ENCODE measurements at regions not wholly inside any gene's neighbourhood (a gene's known extent, or its start where the extent isn't known, plus 50 kb on each side); places are given as distances from the start of the nearest gene placed in this dataset.

DNA sequence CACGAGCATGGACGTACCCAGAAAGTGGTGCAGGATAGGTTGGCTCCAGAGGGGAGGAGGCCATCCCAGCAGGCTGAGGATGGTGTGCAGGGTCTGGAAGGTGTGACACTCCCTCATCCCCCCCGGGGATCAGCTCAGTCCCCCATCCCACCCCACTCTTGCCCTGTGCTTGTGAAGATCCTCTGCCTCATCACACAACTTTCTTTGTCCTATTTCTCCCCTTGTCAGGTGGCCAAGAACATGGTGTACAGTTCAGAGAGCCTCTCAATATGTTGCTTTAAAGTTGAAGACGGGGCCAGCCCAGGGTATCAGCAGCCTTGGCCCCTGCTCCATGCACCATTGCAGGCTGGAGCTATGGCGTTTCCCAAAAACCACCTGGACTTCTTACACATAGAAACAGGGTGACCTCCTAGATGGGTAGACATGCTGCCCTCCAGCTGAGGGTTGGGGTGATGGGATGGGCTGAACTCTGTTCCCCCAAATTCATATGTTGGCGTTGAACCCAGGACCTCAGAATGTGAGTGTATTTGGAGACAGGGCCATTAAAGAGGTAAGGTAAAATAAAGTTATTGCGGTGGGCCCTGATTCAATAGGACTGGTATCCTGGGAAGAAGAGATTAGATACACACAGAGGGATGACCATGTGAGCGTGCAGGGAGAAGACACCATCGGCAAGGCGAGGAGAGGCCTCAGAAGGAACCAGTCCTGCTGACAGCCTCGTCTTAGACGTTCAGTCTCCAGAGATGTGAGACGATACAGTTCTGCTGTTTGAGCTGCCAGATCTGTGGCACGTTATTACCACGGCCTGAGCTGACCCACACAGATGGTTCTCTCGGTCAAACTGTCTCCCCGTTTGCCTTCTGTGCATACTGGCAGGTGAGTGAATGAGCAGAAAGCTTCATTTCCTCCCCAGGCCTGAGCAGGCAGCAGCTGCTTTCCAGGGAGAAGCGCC lies 272.5 kb downstream of the GADD45G start:
- Histone ChIP-seq H3K4me3 (no peak overlapping the region), H3K4me1 (peaks cover 16 to 69% (median 59%) of the 10 kb centered on the region in 9 donors), H3K27me3 (no peaks in the 10 kb centered on the region), H3K36me3 (no peaks in the 10 kb centered on the region), H3K9me3 (no peaks in the 10 kb centered on the region), H3K27ac (peak overlapping the region in 9 of 10 donors; percentile 59 to 89 (median 81))
- ATAC-seq (no peak), DNase-seq (no peak)
- TF ChIP-seq, protein P1, sequence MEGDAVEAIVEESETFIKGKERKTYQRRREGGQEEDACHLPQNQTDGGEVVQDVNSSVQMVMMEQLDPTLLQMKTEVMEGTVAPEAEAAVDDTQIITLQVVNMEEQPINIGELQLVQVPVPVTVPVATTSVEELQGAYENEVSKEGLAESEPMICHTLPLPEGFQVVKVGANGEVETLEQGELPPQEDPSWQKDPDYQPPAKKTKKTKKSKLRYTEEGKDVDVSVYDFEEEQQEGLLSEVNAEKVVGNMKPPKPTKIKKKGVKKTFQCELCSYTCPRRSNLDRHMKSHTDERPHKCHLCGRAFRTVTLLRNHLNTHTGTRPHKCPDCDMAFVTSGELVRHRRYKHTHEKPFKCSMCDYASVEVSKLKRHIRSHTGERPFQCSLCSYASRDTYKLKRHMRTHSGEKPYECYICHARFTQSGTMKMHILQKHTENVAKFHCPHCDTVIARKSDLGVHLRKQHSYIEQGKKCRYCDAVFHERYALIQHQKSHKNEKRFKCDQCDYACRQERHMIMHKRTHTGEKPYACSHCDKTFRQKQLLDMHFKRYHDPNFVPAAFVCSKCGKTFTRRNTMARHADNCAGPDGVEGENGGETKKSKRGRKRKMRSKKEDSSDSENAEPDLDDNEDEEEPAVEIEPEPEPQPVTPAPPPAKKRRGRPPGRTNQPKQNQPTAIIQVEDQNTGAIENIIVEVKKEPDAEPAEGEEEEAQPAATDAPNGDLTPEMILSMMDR (IDR thresholded peaks at IDR 0.05), result no peak
- intact Hi-C loops (cut with DNase I), result loop anchor here in 4 of 10 donors (2.0 to 10.0 kb wide), 8 partner anchors 120 to 275 kb away; partner anchors contain the start of gene GADD45G (in 2 of the 4)
- WGBS, 2 donors, result 60 to 67% methylated on average over 18 of the region's 18 CpGs

GRCh38 chr9:89878003-89878411 lies 273.2 kb downstream of the GADD45G start:
- H3K36me3 ChIP-seq, result no peaks in the 10 kb centered on the region
- WGBS, 2 donors, result 82 to 85% methylated on average over 5 of the region's 5 CpGs
- TF ChIP-seq, protein P1 (IDR thresholded peaks at IDR 0.05), result no peak
- no peak for ATAC-seq
- peak overlapping the region; percentile 59 to 89 (median 80) for H3K27ac ChIP-seq
- H3K4me3 ChIP-seq, result no peak overlapping the region
- intact Hi-C loops (cut with DNase I), result loop anchor here in 4 of 10 donors (2.0 to 10.0 kb wide), 8 partner anchors 119 to 276 kb away; partner anchors contain the start of gene GADD45G (in 2 of the 4)
- no peaks in the 10 kb centered on the region for H3K27me3 ChIP-seq
- no peaks in the 10 kb centered on the region for H3K9me3 ChIP-seq
- peaks cover 16 to 63% (median 53%) of the 10 kb centered on the region in 9 donors for H3K4me1 ChIP-seq
- no peak for DNase-seq

- DNase-seq (peak; percentile 80), ATAC-seq (peak; percentile 59 to 92 (median 86))
- H3K4me3 ChIP-seq, result no peak overlapping the region
- peak overlapping the region; percentile 64 to 89 (median 80) for H3K27ac ChIP-seq
- TF ChIP-seq, protein P1 (IDR thresholded peaks at IDR 0.05), result no peak
- H3K4me1 ChIP-seq, result peaks cover 11 to 61% (median 46%) of the 10 kb centered on the region in 9 donors
- intact Hi-C loops (cut with DNase I), result loop anchor here in 4 of 10 donors (2.0 to 10.0 kb wide), 8 partner anchors 119 to 276 kb away; partner anchors contain the start of gene GADD45G (in 2 of the 4)
- no peaks in the 10 kb centered on the region for H3K27me3 ChIP-seq
- H3K36me3 ChIP-seq, result no peaks in the 10 kb centered on the region
- H3K9me3 ChIP-seq, result no peaks in the 10 kb centered on the region
- WGBS, 2 donors, result 38 to 46% methylated on average over 6 of the region's 6 CpGs
These were observed 273.9 kb downstream of the GADD45G start for GRCh38 chr9:89878687-89879086.

DNA sequence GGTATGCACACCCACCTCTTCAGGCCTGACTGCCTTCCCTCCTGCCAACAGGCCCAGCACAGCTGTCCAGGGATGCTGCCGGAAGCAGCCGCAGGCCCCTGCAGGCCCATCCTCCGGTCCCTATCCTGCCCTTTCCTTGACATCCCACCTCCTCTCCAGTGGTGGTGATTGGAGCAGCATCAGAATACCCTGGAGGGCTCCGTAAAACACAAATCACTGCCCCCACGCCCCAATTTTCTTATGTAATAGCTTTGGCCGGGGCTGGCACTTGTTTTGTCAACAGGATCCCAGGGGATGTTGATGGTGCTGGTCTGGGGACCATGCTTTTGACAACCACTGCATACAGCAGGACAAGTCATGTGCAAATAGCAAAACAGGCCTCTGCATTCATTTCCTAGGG lies 274.5 kb downstream of the GADD45G start:
- H3K4me1 ChIP-seq, result peaks cover 9 to 61% (median 42%) of the 10 kb centered on the region in 9 donors
- H3K27me3 ChIP-seq, result no peaks in the 10 kb centered on the region
- 71 to 73% methylated on average over 6 of the region's 6 CpGs for WGBS, 2 donors
- ATAC-seq (peak in 1 of 8 donors; percentile 3), DNase-seq (no peak)
- TF ChIP-seq, protein P1 (IDR thresholded peaks at IDR 0.05), result no peak
- H3K27ac ChIP-seq, result peak overlapping the region; percentile 41 to 89 (median 80)
- no peaks in the 10 kb centered on the region for H3K36me3 ChIP-seq
- intact Hi-C loops (cut with DNase I), result loop anchor here in 4 of 10 donors (2.0 to 10.0 kb wide), 8 partner anchors 118 to 277 kb away; partner anchors contain the start of gene GADD45G (in 2 of the 4)
- no peaks in the 10 kb centered on the region for H3K9me3 ChIP-seq
- H3K4me3 ChIP-seq, result no peak overlapping the region
